Smooth muscle cell (in vitro differentiated cells): ENCODE measurements at regions not wholly inside any gene's neighbourhood (a gene's known extent, or its start where the extent isn't known, plus 50 kb on each side); places are given as distances from the start of the nearest gene placed in this dataset.

Experiments used
- DNase-seq: peaks from one replicate; lab custom pipeline; 2025; ENCODE audit not compliant: unreplicated experiment; lab: John Stamatoyannopoulos, UW
- H2AFZ ChIP-seq: fragments of 200-600 bp; sonication (generic); 2 replicates; pipeline ENCODE4 v1.6.0; 2016; ENCODE audit warnings: antibody characterized with exemption, low read depth, mild to moderate bottlenecking
- H3F3A ChIP-seq: fragments of 200-600 bp; sonication (generic); 2 replicates; pipeline ENCODE4 v1.6.0; 2017; ENCODE audit warnings: antibody characterized with exemption, low read depth
- H3K27ac ChIP-seq: fragments of 200-600 bp; sonication (generic); 2 replicates; pipeline ENCODE4 v1.5.1; 2016; ENCODE audit warnings: low read depth, mild to moderate bottlenecking
- H3K27me3 ChIP-seq: fragments of 200-600 bp; sonication (generic); 2 replicates; pipeline ENCODE4 v1.6.1; 2016; ENCODE audit warnings: low read depth, mild to moderate bottlenecking
- H3K36me3 ChIP-seq: fragments of 200-600 bp; sonication (generic); 2 replicates; pipeline ENCODE4 v1.5.1; 2016; ENCODE audit warnings: low read depth
- H3K4me1 ChIP-seq: fragments of 200-600 bp; sonication (generic); 2 replicates; pipeline ENCODE4 v1.5.1; 2016; ENCODE audit warnings: low read depth
- H3K4me2 ChIP-seq: fragments of 200-600 bp; sonication (generic); 2 replicates; pipeline ENCODE4 v1.6.0; 2016; ENCODE audit warnings: mild to moderate bottlenecking
- H3K4me3 ChIP-seq: fragments of 200-600 bp; sonication (generic); 2 replicates; pipeline ENCODE4 v1.5.1; 2016; ENCODE audit warnings: mild to moderate bottlenecking
- H3K79me2 ChIP-seq: fragments of 200-600 bp; sonication (generic); 2 replicates; pipeline ENCODE4 v1.6.0; 2016; ENCODE audit warnings: low read depth, mild to moderate bottlenecking
- H3K9ac ChIP-seq: fragments of 200-600 bp; sonication (generic); 2 replicates; pipeline ENCODE4 v1.6.0; 2016; ENCODE audit warnings: low read depth
- H3K9me3 ChIP-seq: fragments of 200-600 bp; sonication (generic); replicated peaks from 2 replicates; pipeline ENCODE4 v1.5.1; 2016; ENCODE audit warnings: low read depth
- H4K20me1 ChIP-seq: fragments of 200-600 bp; sonication (generic); 2 replicates; pipeline ENCODE4 v1.6.0; 2016; ENCODE audit warnings: low read depth
- WGBS: methylation state at CpG from one replicate; pipeline ENCODE4 v1.1.7; 2016; ENCODE audit warnings: low lambda C conversion rate; 5-methylcytosine and 5-hydroxymethylcytosine counted together
- TF ChIP-seq, protein P1 (sequence below): fragments of 200-600 bp; sonication (generic); IDR thresholded peaks from 2 replicates; pipeline ENCODE4 v1.5.1; 2017; ENCODE audit warnings: borderline replicate concordance, mild to moderate bottlenecking, antibody characterized with exemption; ENCODE audit not compliant: insufficient read depth, poor library complexity, severe bottlenecking

DNA sequence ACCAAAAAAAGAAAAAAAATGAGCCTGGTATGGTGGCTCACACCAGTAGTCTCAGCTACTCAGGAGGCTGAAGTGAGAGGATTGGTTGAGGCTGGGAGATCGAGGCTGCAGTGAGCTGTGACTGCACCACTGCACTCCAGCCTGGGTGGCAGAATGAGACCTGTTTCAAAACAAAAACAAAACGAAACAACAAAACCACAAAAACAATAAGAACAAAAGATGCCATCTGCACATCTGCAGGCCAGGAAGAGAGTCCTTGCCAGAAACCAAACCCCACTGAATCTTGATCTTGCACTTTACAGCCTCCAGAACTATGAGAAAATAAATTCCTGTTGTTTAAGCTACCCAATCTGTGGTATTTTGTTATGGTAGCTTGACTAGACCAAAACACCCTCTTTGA is 207.7 kb downstream of the YTHDC2 start:
- 89% methylated on average over 2 of the region's 2 CpGs for WGBS
- no peaks in the 10 kb centered on the region for H3F3A ChIP-seq
- H3K27me3 ChIP-seq: no peaks in the 10 kb centered on the region
- no peak for DNase-seq
- H3K9ac ChIP-seq: no peak overlapping the region
- H3K4me2 ChIP-seq: no peak overlapping the region
- no peaks in the 10 kb centered on the region for H3K4me1 ChIP-seq
- no peaks in the 10 kb centered on the region for H3K9me3 ChIP-seq
- no peaks in the 10 kb centered on the region for H3K36me3 ChIP-seq
- H3K4me3 ChIP-seq: no peak overlapping the region
- no peak overlapping the region for H2AFZ ChIP-seq
- H3K79me2 ChIP-seq: no peaks in the 10 kb centered on the region
- TF ChIP-seq, protein P1, sequence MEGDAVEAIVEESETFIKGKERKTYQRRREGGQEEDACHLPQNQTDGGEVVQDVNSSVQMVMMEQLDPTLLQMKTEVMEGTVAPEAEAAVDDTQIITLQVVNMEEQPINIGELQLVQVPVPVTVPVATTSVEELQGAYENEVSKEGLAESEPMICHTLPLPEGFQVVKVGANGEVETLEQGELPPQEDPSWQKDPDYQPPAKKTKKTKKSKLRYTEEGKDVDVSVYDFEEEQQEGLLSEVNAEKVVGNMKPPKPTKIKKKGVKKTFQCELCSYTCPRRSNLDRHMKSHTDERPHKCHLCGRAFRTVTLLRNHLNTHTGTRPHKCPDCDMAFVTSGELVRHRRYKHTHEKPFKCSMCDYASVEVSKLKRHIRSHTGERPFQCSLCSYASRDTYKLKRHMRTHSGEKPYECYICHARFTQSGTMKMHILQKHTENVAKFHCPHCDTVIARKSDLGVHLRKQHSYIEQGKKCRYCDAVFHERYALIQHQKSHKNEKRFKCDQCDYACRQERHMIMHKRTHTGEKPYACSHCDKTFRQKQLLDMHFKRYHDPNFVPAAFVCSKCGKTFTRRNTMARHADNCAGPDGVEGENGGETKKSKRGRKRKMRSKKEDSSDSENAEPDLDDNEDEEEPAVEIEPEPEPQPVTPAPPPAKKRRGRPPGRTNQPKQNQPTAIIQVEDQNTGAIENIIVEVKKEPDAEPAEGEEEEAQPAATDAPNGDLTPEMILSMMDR: no peak
- H4K20me1 ChIP-seq: no peaks in the 10 kb centered on the region
- no peak overlapping the region for H3K27ac ChIP-seq

DNA sequence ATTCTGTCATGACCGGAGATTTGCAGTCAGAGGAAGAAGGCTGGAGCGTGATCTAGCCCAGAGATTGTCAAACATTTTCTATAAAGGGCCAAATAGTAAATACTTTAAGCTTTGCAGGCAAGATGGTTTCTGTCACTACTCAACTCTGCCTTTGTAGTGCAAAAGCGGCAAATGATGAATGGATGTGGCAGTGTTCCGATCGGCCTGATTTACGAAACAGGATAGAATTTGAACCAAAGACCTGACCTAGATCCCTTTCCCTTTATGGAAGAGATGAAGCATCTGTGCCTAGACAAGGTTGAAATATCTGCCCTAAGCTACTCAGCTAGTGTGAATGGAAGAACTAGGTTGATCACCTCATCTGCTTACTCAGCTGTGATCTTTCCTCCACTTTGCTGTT is 209.5 kb downstream of the YTHDC2 start:
- H3F3A ChIP-seq: no peaks in the 10 kb centered on the region
- no peak overlapping the region for H3K4me3 ChIP-seq
- H3K36me3 ChIP-seq: no peaks in the 10 kb centered on the region
- no peaks in the 10 kb centered on the region for H3K27me3 ChIP-seq
- H3K9me3 ChIP-seq: no peaks in the 10 kb centered on the region
- H2AFZ ChIP-seq: no peak overlapping the region
- no peak overlapping the region for H3K27ac ChIP-seq
- WGBS: 37% methylated on average over 6 of the region's 6 CpGs
- H3K79me2 ChIP-seq: no peaks in the 10 kb centered on the region
- no peak overlapping the region for H3K9ac ChIP-seq
- no peaks in the 10 kb centered on the region for H3K4me1 ChIP-seq
- TF ChIP-seq, protein P1: no peak
- no peak for DNase-seq
- H3K4me2 ChIP-seq: no peak overlapping the region
- no peaks in the 10 kb centered on the region for H4K20me1 ChIP-seq

DNA sequence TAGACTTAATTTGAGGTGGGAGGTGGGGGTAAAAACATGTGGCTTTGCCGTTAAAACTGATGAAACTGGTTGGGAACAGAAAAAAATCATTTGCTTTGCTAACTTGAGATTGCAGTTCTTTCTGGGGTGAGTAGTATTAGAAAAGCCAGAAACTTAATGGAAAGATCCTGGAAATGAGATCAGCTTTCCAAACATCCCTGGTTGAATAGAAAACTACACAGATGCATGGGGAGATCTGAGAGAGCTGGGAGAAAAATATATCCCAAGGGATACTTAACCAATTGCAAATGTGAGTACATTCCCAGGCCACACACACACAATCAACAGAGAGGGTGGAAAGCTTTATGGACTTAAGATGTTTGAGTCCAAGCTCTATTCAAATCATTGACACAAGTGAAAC is 222.3 kb downstream of the YTHDC2 start:
- Histone ChIP-seq H2AFZ (no peak overlapping the region), H3K9ac (no peak overlapping the region), H3K4me2 (no peak overlapping the region), H3K79me2 (no peaks in the 10 kb centered on the region), H4K20me1 (no peaks in the 10 kb centered on the region), H3F3A (no peaks in the 10 kb centered on the region), H3K27me3 (no peaks in the 10 kb centered on the region), H3K4me3 (no peak overlapping the region), H3K27ac (no peak overlapping the region), H3K36me3 (no peaks in the 10 kb centered on the region), H3K4me1 (no peaks in the 10 kb centered on the region), H3K9me3 (no peaks in the 10 kb centered on the region)
- TF ChIP-seq, protein P1: no peak
- WGBS: 75% methylated on average over 1 of the region's 1 CpG
- no peak for DNase-seq

DNA sequence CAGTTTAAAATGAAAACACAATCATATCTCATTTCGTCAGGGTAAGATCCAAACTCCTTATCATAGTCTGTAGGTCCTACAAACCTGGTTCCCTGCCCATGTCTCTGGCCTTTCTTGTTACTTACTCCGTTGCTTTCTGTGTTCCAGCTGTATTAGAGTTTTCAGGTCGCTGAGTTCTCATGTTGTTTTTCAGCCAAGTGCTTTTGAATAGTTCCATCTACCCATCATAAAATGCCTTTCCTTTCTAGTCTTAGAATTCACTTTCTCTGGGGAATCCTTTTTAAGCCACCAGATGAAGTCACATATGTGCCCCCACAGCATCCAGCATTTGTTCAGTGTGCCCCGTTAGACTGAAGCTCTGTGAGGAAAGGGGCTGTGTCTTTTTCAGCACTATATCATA is 228.7 kb downstream of the YTHDC2 start:
- Histone ChIP-seq H3K4me3 (no peak overlapping the region), H3K4me1 (no peaks in the 10 kb centered on the region), H3F3A (no peaks in the 10 kb centered on the region), H2AFZ (no peak overlapping the region), H3K79me2 (no peaks in the 10 kb centered on the region), H3K9me3 (no peaks in the 10 kb centered on the region), H3K9ac (no peak overlapping the region), H4K20me1 (no peaks in the 10 kb centered on the region), H3K4me2 (no peak overlapping the region), H3K36me3 (no peaks in the 10 kb centered on the region), H3K27me3 (no peaks in the 10 kb centered on the region), H3K27ac (no peak overlapping the region)
- 74% methylated on average over 4 of the region's 4 CpGs for WGBS
- TF ChIP-seq, protein P1: no peak
- no peak for DNase-seq
